Uterus (tissue), 2 donors: ENCODE measurements at regions not wholly inside any gene's neighbourhood (a gene's known extent, or its start where the extent isn't known, plus 50 kb on each side); places are given as distances from the start of the nearest gene placed in this dataset.

ENCODE experiments used
- POLR2A ChIP-seq, 2 donors: fragments of 450-650 bp; IDR thresholded peaks; one replicate each; pipeline ENCODE4 v1.6.1; 2016; ENCODE audit warnings: antibody characterized with exemption in 2 of 2, mild to moderate bottlenecking in 1 of 2, moderate library complexity in 1 of 2
- TF ChIP-seq, protein P1 (sequence below), 4 experiments: fragments of 200-600 bp in 2 of 4; fragments of 450-650 bp in 2 of 4; sonication (generic) in 2 of 4; IDR thresholded peaks; one replicate each; pipeline ENCODE4 v1.5.1; 2016 to 2019; ENCODE audit warnings: antibody characterized with exemption in 4 of 4, mild to moderate bottlenecking in 2 of 4, moderate library complexity in 1 of 4

DNA sequence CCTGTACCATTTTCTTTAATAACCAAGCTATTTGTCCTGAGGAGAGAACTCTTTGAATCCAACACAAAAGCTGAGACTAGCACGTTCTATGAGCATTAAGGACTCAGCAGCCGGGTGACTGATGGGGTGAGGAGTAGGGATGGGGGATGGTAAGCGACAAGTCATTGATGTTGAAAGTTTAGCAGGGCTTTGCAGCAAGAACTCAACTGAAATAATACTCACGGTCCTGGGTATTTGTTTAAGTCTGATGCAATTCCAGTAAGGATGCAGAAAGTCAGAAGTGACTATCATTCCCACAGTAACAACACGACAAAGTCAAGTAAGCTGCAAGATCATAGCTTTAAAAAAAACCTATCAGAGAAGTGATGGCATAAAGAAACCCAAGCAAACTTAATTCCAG, 131.1 kb downstream of the ACTL7B start:
- TF ChIP-seq, protein P1, sequence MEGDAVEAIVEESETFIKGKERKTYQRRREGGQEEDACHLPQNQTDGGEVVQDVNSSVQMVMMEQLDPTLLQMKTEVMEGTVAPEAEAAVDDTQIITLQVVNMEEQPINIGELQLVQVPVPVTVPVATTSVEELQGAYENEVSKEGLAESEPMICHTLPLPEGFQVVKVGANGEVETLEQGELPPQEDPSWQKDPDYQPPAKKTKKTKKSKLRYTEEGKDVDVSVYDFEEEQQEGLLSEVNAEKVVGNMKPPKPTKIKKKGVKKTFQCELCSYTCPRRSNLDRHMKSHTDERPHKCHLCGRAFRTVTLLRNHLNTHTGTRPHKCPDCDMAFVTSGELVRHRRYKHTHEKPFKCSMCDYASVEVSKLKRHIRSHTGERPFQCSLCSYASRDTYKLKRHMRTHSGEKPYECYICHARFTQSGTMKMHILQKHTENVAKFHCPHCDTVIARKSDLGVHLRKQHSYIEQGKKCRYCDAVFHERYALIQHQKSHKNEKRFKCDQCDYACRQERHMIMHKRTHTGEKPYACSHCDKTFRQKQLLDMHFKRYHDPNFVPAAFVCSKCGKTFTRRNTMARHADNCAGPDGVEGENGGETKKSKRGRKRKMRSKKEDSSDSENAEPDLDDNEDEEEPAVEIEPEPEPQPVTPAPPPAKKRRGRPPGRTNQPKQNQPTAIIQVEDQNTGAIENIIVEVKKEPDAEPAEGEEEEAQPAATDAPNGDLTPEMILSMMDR (IDR thresholded peaks at IDR 0.05) = no peak
- no peak for TF ChIP-seq POLR2A (IDR thresholded peaks at IDR 0.05)
